Ovary (tissue), 3 donors: ENCODE measurements at regions not wholly inside any gene's neighbourhood (a gene's known extent, or its start where the extent isn't known, plus 50 kb on each side); places are given as distances from the start of the nearest gene placed in this dataset.
"Not testable (repeated sequence)": the region's sequence is repeated elsewhere in the genome, so short reads cannot be mapped to it uniquely, and the experiment has no call there.

ENCODE experiments used
- EP300 ChIP-seq: sonication (generic); formaldehyde crosslinking; IDR thresholded peaks from one replicate; pipeline ENCODE4 v1.6.1; 2017; ENCODE audit warnings: antibody characterized with exemption
- TF ChIP-seq, protein P1 (sequence below), 3 donors: fragments of 450-650 bp in 2 of 3; fragments of 200-600 bp in 1 of 3; IDR thresholded peaks; one replicate each; pipeline versions ENCODE4 v1.5.1 to v1.8.0; 2016 to 2022; ENCODE audit warnings: antibody characterized with exemption in 3 of 3, mild to moderate bottlenecking in 1 of 3
- donor health status: DM: no; HTN: no; CAD: no.

DNA sequence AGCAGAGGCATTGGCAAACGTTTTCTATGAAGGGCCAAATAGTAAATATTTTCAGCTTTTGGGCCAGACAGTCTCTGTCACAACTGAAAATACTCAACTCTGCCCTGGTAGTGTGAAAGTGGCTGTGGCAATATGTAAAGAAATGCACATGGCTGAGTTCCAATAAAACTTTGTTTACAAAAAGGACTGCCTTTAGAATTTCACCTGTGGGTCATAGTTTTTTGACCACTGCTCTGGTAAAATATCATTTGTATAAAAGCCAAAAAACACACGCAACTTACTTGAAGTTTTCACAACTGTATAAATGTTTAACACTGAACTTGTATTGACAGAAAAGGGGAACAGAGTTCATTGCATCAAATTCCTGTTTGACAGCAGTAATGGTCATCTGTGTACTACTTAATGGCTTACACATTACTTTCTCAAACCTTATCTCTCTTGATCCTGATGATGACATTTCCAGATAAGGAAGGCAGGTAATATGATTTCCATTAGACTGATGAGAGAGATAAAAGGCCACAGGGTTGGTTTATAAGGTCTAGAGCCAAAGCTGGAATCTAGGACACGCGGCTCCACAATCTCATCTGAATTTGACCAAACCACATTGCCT is 250.1 kb downstream of the TOX3 start:
- TF ChIP-seq, protein P1, sequence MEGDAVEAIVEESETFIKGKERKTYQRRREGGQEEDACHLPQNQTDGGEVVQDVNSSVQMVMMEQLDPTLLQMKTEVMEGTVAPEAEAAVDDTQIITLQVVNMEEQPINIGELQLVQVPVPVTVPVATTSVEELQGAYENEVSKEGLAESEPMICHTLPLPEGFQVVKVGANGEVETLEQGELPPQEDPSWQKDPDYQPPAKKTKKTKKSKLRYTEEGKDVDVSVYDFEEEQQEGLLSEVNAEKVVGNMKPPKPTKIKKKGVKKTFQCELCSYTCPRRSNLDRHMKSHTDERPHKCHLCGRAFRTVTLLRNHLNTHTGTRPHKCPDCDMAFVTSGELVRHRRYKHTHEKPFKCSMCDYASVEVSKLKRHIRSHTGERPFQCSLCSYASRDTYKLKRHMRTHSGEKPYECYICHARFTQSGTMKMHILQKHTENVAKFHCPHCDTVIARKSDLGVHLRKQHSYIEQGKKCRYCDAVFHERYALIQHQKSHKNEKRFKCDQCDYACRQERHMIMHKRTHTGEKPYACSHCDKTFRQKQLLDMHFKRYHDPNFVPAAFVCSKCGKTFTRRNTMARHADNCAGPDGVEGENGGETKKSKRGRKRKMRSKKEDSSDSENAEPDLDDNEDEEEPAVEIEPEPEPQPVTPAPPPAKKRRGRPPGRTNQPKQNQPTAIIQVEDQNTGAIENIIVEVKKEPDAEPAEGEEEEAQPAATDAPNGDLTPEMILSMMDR (IDR thresholded peaks at IDR 0.05) = not testable (repeated sequence)
- not testable (repeated sequence) for TF ChIP-seq EP300
